GM12878 (cell line): ENCODE measurements at regions not wholly inside any gene's neighbourhood (a gene's known extent, or its start where the extent isn't known, plus 50 kb on each side); places are given as distances from the start of the nearest gene placed in this dataset.

Experiments used
- ATAC-seq: fragments of 200-7000 bp; cut with Tn5 transposase; 3 replicates; pipeline ENCODE4 v1.9.1; 2020; ENCODE audit warnings: mild to moderate bottlenecking, moderate library complexity
- BruUV-seq: library from RNA; stranded (reverse); fragments of 400-500 nt; replicated peaks from 2 replicates; lab custom pipeline; 2021; lab: Mats Ljungman, UMichigan
- CTCF ChIA-PET: fragments of 300-600 bp; sonication (Branson Sonifier 250); formaldehyde crosslinking; extraction: SDS; loops from one replicate; lab custom pipeline; 2021; ENCODE audit warnings: inconsistent platforms; lab: Yijun Ruan, JAX
- POLR2A ChIA-PET: fragments of 350-600 bp; formaldehyde crosslinking; extraction: SDS; loops from one replicate; lab custom pipeline; 2021; ENCODE audit warnings: inconsistent platforms; lab: Charles Lee
- RAD21 ChIA-PET: fragments of 300-600 bp; sonication (Branson Sonifier 250); formaldehyde crosslinking; loops from one replicate; lab custom pipeline; 2023; ENCODE audit warnings: antibody characterized with exemption; ENCODE audit not compliant: unreplicated experiment; lab: Charles Lee
- SMC1A ChIA-PET: fragments of 300-600 bp; sonication (Branson Sonifier 250); formaldehyde crosslinking; loops from one replicate; lab custom pipeline; 2023; ENCODE audit not compliant: unreplicated experiment, uncharacterized antibody; lab: Charles Lee
- DNase-seq: peaks from one replicate; pipeline ENCODE4 v3.0.0-alpha.2; 2011; ENCODE audit warnings: low read depth, low spot score
- FAIRE-seq: peaks from 3 replicates; lab custom pipeline; 2011; peaks lifted over from hg19 to GRCh38; lab: Jason Lieb, UNC
- H2AFZ ChIP-seq: 2 replicates; pipeline ENCODE4 v1.6.0; 2011; ENCODE audit warnings: low read depth, low read length, control low read depth; ENCODE audit not compliant: control insufficient read depth
- H3K27ac ChIP-seq: 2 replicates; pipeline ENCODE4 v1.5.1; 2011; ENCODE audit warnings: control low read depth; ENCODE audit not compliant: control insufficient read depth, insufficient read depth
- H3K27me3 ChIP-seq, 2 experiments: replicated peaks in 1 of 2; 2 replicates each; pipeline versions ENCODE4 v1.6.0 to v1.6.1; 2011; ENCODE audit warnings: low read length in 1 of 2; ENCODE audit not compliant: control insufficient read depth in 2 of 2, insufficient read depth in 2 of 2
- H3K36me3 ChIP-seq, 2 experiments: 2 replicates each; pipeline ENCODE4 v1.5.1; 2011; ENCODE audit warnings: low read length in 1 of 2; ENCODE audit not compliant: control insufficient read depth in 2 of 2, insufficient read depth in 2 of 2
- H3K4me1 ChIP-seq: 2 replicates; pipeline ENCODE4 v1.6.1; 2011; ENCODE audit warnings: mild to moderate bottlenecking, low read length, moderate library complexity, mixed read lengths; ENCODE audit not compliant: control insufficient read depth, insufficient read depth
- H3K4me2 ChIP-seq: 2 replicates; pipeline ENCODE4 v1.6.0; 2011; ENCODE audit warnings: control low read depth; ENCODE audit not compliant: control insufficient read depth, insufficient read depth
- H3K4me3 ChIP-seq: fragments of 200-600 bp; sonication (generic); 2 replicates; pipeline ENCODE4 v1.5.1; 2016
- H3K79me2 ChIP-seq: 2 replicates; pipeline ENCODE4 v1.6.0; 2011; ENCODE audit warnings: low read length; ENCODE audit not compliant: control insufficient read depth, insufficient read depth
- H3K9ac ChIP-seq: 2 replicates; pipeline ENCODE4 v1.8.0; 2011; ENCODE audit warnings: low read length, control low read depth, mixed read lengths; ENCODE audit not compliant: control insufficient read depth, insufficient read depth
- H3K9me3 ChIP-seq: replicated peaks from 3 replicates; pipeline ENCODE4 v1.5.1; 2011; ENCODE audit warnings: mild to moderate bottlenecking, low read length; ENCODE audit not compliant: control insufficient read depth, insufficient read depth
- H4K20me1 ChIP-seq: 2 replicates; pipeline ENCODE4 v1.6.0; 2011; ENCODE audit not compliant: control insufficient read depth, insufficient read depth
- CUX1 ChIP-seq: IDR thresholded peaks from 2 replicates; pipeline ENCODE4 v1.6.1; 2012; ENCODE audit warnings: improper control_type of control experiment, low read depth, low read length; ENCODE audit not compliant: insufficient replicate concordance
- NR2F1 ChIP-seq: fragments of 450-650 bp; conservative IDR thresholded peaks from 2 replicates; pipeline ENCODE4 v1.6.1; 2017; ENCODE audit warnings: mild to moderate bottlenecking
- PML ChIP-seq: IDR thresholded peaks from 2 replicates; pipeline ENCODE4 v1.6.1; 2012; ENCODE audit warnings: low read length, inconsistent platforms
- POLR2AphosphoS5 ChIP-seq: IDR thresholded peaks from 2 replicates; pipeline ENCODE4 v1.6.1; 2011; ENCODE audit warnings: mild to moderate bottlenecking, low read length, inconsistent platforms
- RFX5 ChIP-seq: IDR thresholded peaks from 2 replicates; pipeline ENCODE4 v1.6.1; 2011; ENCODE audit warnings: low read depth, low read length, improper control_type of control experiment
- in situ Hi-C: fragments of 300-500 bp; cut with MboI; formaldehyde crosslinking; loops from 9 replicates; pipeline ENCODE4 v1.14.3; 2018; ENCODE audit warnings: mixed read lengths
- intact Hi-C: fragments of 100-400 bp; cut with micrococcal nuclease; formaldehyde crosslinking; loops from one replicate; pipeline ENCODE4 v1.14.2; 2022; ENCODE audit not compliant: unreplicated experiment
- TF ChIP-seq, protein P1 (sequence below): IDR thresholded peaks from 2 replicates; pipeline ENCODE4 v1.6.1; 2011; ENCODE audit warnings: mild to moderate bottlenecking, low read depth, low read length, moderate library complexity; ENCODE audit not compliant: insufficient replicate concordance
- TF ChIP-seq, protein P2 (sequence below): IDR thresholded peaks from 2 replicates; pipeline ENCODE4 v1.6.1; 2011; ENCODE audit warnings: borderline replicate concordance, low read depth, mild to moderate bottlenecking, moderate library complexity, low read length; ENCODE audit not compliant: insufficient read depth, poor library complexity, severe bottlenecking

DNA sequence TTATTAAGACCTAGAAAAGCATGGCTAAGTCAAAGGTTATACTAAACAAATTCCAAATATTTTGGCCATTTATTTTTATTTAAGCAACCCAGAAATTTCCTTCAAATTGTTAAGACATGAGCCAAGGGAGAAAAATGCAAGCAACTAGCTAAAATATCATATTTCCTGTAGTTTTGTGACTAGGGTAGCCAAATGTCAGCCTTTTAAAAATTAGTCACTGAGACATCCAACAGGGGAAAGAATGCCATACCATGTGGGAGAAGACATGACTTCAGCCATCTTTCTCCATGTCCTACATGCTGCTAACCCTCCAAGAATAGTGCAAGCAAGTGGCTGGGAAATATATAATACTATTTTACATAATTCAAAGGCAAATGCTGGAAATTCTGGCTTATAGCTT lies 197.9 kb downstream of the DSEL start:
- CTCF ChIA-PET, result no interaction called here

More for the DNA sequence above, 197.9 kb downstream of the DSEL start:
- BruUV-seq, result no TSS peak
- Histone ChIP-seq H3K4me3 (no peak overlapping the region), H3K79me2 (no peaks in the 10 kb centered on the region), H3K36me3 (no peaks in the 10 kb centered on the region), H3K27ac (no peak overlapping the region)
- intact Hi-C loops, result no loop called here
- no peak for ATAC-seq
- TF ChIP-seq PML (no peak), CUX1 (no peak), POLR2AphosphoS5 (no peak), NR2F1 (no peak), RFX5 (no peak)
- TF ChIP-seq, protein P1, sequence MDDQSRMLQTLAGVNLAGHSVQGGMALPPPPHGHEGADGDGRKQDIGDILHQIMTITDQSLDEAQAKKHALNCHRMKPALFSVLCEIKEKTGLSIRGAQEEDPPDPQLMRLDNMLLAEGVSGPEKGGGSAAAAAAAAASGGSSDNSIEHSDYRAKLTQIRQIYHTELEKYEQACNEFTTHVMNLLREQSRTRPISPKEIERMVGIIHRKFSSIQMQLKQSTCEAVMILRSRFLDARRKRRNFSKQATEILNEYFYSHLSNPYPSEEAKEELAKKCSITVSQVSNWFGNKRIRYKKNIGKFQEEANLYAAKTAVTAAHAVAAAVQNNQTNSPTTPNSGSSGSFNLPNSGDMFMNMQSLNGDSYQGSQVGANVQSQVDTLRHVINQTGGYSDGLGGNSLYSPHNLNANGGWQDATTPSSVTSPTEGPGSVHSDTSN, result no peak
- TF ChIP-seq, protein P2, sequence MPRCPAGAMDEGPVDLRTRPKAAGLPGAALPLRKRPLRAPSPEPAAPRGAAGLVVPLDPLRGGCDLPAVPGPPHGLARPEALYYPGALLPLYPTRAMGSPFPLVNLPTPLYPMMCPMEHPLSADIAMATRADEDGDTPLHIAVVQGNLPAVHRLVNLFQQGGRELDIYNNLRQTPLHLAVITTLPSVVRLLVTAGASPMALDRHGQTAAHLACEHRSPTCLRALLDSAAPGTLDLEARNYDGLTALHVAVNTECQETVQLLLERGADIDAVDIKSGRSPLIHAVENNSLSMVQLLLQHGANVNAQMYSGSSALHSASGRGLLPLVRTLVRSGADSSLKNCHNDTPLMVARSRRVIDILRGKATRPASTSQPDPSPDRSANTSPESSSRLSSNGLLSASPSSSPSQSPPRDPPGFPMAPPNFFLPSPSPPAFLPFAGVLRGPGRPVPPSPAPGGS, result no peak
- TF ChIP-seq, all 136 proteins: peak for 0
- in situ Hi-C loops, result no loop called here
- Histone ChIP-seq H3K27me3 (no peaks in the 10 kb centered on the region), H2AFZ (no peak overlapping the region), H3K4me1 (no peaks in the 10 kb centered on the region), H3K4me2 (no peak overlapping the region), H4K20me1 (no peaks in the 10 kb centered on the region), H3K9ac (no peak overlapping the region), H3K9me3 (no peaks in the 10 kb centered on the region)
- POLR2A ChIA-PET, result no interaction called here
- SMC1A ChIA-PET, result no interaction called here
- DNase-seq (no peak), FAIRE-seq (no peak)
- RAD21 ChIA-PET, result no interaction called here
